ENCODE measurements at regions not wholly inside any gene's neighbourhood (a gene's known extent, or its start where the extent isn't known, plus 50 kb on each side); places are given as distances from the start of the nearest gene placed in this dataset.

GRCh38 chr1:218592688-218593087, 247.6 kb downstream of the TGFB2 start:
- no peak for TF ChIP-seq CTCF (IDR thresholded peaks at IDR 0.05)
- TF ChIP-seq POLR2A (IDR thresholded peaks at IDR 0.05): no peak
- H3K27me3 ChIP-seq: no peaks in the 10 kb centered on the region
- no peaks in the 10 kb centered on the region for H3K36me3 ChIP-seq
- H3K4me1 ChIP-seq: no peaks in the 10 kb centered on the region
- intact Hi-C loops (cut with DNase I): no loop called here
- no peaks in the 10 kb centered on the region for H3K9me3 ChIP-seq
- H3K4me3 ChIP-seq: no peak overlapping the region
- H3K27ac ChIP-seq: no peak overlapping the region
- WGBS, 2 donors: 67 to 79% methylated on average over 2 of the region's 2 CpGs
- DNase-seq: no peak

- no peak for DNase-seq
- Histone ChIP-seq H3K9me3 (no peaks in the 10 kb centered on the region), H3K27ac (peak overlapping the region in 1 of 4 donors; percentile 2), H3K4me1 (peaks cover 0 to 12% (median 0%) of the 10 kb centered on the region in 3 donors), H3K4me3 (no peak overlapping the region), H3K27me3 (no peaks in the 10 kb centered on the region), H3K36me3 (no peaks in the 10 kb centered on the region)
- 46 to 78% methylated on average over 3 of the region's 3 CpGs for WGBS, 2 donors
- intact Hi-C loops (cut with DNase I): no loop called here
- no peak for TF ChIP-seq POLR2A (IDR thresholded peaks at IDR 0.05)
- TF ChIP-seq CTCF (IDR thresholded peaks at IDR 0.05): no peak
These were observed 255.8 kb downstream of the TGFB2 start for GRCh38 chr1:218600968-218601367.

- H3K4me1 ChIP-seq: peaks cover 0 to 12% (median 0%) of the 10 kb centered on the region in 3 donors
- 83 to 89% methylated on average over 1 of the region's 1 CpG for WGBS, 2 donors
- no peaks in the 10 kb centered on the region for H3K27me3 ChIP-seq
- H3K27ac ChIP-seq: no peak overlapping the region
- no peaks in the 10 kb centered on the region for H3K36me3 ChIP-seq
- H3K9me3 ChIP-seq: no peaks in the 10 kb centered on the region
- H3K4me3 ChIP-seq: no peak overlapping the region
- intact Hi-C loops (cut with DNase I): no loop called here
- TF ChIP-seq POLR2A (IDR thresholded peaks at IDR 0.05) (no peak), CTCF (IDR thresholded peaks at IDR 0.05) (no peak)
- DNase-seq: no peak
These were observed 259.1 kb downstream of the TGFB2 start for GRCh38 chr1:218604217-218604616.

- Histone ChIP-seq H3K27ac (no peak overlapping the region), H3K36me3 (no peaks in the 10 kb centered on the region), H3K27me3 (no peaks in the 10 kb centered on the region), H3K4me1 (no peaks in the 10 kb centered on the region), H3K4me3 (no peak overlapping the region), H3K9me3 (no peaks in the 10 kb centered on the region)
- TF ChIP-seq POLR2A (IDR thresholded peaks at IDR 0.05) (no peak), CTCF (IDR thresholded peaks at IDR 0.05) (no peak)
- DNase-seq: no peak
- 92% methylated on average over 1 of the region's 1 CpG; no CpG with 5 or more reads in 1 of the 2 donors for WGBS, 2 donors
- intact Hi-C loops (cut with DNase I): no loop called here
These were observed 266.9 kb downstream of the TGFB2 start for GRCh38 chr1:218611916-218612585.

- Histone ChIP-seq H3K9me3 (no peaks in the 10 kb centered on the region), H3K27ac (no peak overlapping the region), H3K4me1 (peaks cover 0 to 5% (median under 1%) of the 10 kb centered on the region in 3 donors), H3K36me3 (no peaks in the 10 kb centered on the region), H3K4me3 (no peak overlapping the region), H3K27me3 (no peaks in the 10 kb centered on the region)
- intact Hi-C loops (cut with DNase I): no loop called here
- no peak for DNase-seq
- WGBS, 2 donors: 80 to 84% methylated on average over 2 of the region's 2 CpGs
- TF ChIP-seq CTCF (IDR thresholded peaks at IDR 0.05) (no peak), POLR2A (IDR thresholded peaks at IDR 0.05) (no peak)
These were observed 268.0 kb downstream of the TGFB2 start for GRCh38 chr1:218613105-218613504.

Data from esophagus squamous epithelium (tissue), 5 donors.